NB4 (cell line): ENCODE measurements at regions not wholly inside any gene's neighbourhood (a gene's known extent, or its start where the extent isn't known, plus 50 kb on each side); places are given as distances from the start of the nearest gene placed in this dataset.

Experiments used
- CTCF ChIP-seq: IDR thresholded peaks from one replicate; pipeline ENCODE4 v1.5.1; 2012; ENCODE audit warnings: low read depth, low read length
- POLR2A ChIP-seq: IDR thresholded peaks from 2 replicates; pipeline ENCODE4 v1.6.1; 2011; ENCODE audit warnings: mild to moderate bottlenecking; ENCODE audit not compliant: insufficient read length; ENCODE audit errors: extremely low read depth

GRCh38 chrX:51421972-51422597 is 74.3 kb downstream of the NUDT11 start:
- TF ChIP-seq CTCF (no peak), POLR2A (no peak)
